HG03575 (cell line): ENCODE measurements at regions not wholly inside any gene's neighbourhood (a gene's known extent, or its start where the extent isn't known, plus 50 kb on each side); places are given as distances from the start of the nearest gene placed in this dataset.
"Not testable (repeated sequence)": the region's sequence is repeated elsewhere in the genome, so short reads cannot be mapped to it uniquely, and the experiment has no call there.

Experiments used
- ATAC-seq: cut with Tn5 transposase; IDR thresholded peaks from one replicate; pipeline ENCODE4 v1.9.1; 2021; ENCODE audit not compliant: unreplicated experiment, insufficient number of reproducible peaks, low FRiP score; ENCODE audit errors: extremely low read depth

DNA sequence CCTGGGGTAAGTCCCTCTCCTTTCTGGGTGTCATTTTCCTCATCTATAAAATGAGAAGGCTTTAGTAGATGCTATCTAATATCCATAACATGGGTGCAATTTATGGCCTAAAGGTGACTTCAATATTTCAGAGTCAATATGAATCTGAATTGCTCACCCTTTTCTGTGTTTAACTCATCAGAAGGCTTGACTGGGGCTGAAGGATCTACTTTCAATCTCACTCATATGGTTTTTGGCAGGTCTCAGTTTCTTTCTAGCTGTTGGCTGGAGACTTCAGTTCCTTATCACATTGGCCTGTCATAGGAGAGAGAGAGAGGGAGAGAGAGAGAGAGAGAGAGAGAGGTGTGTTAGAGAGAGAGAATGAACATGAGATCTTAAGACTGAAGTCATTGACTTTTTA, 343.7 kb upstream of the MEX3C start:
- no peak for ATAC-seq

DNA sequence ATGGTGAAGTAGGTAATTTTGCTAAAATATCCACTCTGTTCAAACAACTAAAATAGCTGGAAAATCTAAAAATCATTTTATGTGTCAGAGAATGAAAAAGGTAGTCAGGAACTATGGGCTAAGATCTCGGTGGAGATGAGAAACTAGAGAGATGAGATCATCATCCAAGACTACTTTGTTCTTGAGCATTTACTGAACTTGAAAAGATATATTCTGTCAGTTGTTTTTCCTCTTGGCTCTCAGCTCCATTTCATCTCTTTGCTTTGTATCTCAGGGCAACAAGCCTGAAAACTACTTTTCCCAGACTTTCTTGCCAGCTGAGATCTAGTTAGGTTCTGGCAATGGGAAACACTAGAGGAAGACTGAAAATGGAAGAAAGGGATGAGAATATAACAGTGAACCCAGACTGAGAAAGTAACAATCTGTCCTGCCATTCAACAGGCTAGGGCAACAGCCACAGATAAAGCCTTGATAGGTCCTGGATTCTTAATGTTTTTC, 346.2 kb upstream of the MEX3C start:
- ATAC-seq: no peak

DNA sequence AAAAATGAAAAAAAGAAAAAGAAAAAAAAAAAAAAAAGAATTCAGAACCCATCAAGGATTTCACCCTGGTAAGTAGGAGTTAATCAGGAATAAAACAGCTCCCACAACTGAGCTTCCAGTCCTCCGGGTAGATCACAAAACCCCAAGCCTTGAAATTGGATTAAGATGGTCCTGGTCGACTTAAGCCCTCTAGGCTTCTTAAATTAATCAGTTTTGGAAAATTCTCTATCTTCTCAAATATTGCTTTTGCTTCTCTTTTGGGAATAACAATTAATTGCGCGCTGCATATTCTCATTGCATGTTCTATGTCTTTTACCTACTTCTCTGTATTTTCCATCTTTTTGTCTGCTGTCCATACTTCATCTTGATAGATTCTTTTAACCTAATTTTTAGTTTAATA, 348.0 kb upstream of the MEX3C start:
- ATAC-seq: no peak

DNA sequence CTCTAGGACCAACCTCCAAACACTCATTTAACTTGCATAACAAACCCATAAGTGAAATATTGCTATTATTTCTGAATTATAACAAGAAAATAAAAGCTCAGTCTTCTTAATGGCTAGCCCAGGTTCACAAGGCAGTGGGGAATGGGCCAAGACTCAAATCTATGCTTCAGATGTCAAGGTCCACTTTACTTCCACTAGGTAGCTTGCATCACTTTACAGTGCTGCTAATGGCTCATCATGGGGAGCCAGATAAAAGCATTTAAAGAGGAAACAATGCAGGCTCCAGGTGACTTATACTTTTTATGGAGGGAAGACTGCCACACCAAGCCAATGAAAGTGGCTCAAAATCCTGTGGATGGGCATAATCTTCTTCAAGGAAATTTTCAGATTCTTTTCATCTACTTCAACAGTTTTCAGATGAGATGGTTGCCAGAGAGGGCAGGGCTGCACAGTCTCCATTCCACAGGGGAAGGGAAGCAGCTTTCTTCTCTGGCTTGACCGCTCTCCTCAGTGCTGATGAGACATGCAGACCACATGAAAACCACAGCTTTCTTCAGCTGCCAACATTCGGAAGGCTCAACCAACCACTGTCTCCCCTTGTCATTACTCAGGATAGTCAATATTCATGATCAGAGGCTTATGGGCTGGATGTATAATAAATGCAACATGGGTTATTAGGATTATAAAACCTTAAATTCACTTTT, 361.9 kb upstream of the MEX3C start:
- no peak for ATAC-seq

DNA sequence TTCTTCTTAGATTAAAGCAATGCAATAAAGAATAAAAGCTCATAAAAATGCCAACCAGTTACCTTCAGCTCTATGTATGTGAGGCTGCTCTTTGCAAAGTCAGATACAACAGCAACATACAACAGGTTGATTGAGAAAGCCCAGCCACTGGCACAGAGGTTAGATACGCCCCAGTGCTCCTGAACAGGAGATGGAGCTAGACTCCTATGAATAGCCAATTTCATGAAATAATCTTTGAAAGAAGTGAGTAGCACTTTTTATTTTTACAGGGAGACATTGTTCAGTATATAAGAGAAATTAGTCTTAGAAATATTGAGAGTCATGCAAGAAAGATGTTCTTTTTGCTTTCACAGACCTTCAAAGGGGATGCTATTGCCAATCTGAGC, 362.4 kb upstream of the MEX3C start:
- no peak for ATAC-seq

DNA sequence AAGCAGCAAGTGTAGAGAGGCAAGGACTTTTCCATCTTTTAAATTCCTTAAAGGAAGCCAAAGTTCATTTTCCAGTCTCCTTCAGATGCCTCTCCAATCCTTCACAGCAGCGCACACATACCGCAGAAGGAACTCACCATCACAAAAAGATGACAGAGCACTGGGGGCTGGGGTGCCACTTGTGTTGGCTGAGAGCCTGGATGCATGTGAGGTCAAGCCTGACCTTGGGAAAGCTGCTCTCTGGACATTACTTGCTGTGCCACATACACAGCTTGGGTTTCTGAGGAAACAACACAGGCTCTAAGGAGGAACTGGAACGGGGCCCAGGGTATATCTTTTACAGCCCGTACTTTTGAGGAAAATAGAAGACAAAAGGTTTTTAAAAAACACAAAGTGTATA, 364.3 kb upstream of the MEX3C start:
- no peak for ATAC-seq

DNA sequence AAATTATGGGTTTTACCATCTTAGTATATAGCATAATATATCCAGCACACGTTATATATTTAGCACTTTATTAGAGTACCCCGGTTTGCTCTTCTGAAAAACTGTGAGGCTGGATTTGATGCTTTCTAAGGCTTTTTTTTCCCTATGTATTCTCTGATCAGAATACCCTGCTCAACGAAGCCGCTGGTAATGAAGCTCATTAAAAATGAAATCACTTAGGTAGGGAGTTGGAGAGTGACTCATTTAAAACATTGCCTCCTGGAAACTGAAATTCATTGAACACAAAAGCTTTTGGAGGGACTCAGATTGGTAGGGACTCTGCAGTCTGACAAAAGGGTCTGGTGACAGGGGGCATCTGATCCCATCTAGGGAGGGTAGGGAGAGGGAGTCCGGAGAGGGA, 365.4 kb upstream of the MEX3C start:
- ATAC-seq: no peak

DNA sequence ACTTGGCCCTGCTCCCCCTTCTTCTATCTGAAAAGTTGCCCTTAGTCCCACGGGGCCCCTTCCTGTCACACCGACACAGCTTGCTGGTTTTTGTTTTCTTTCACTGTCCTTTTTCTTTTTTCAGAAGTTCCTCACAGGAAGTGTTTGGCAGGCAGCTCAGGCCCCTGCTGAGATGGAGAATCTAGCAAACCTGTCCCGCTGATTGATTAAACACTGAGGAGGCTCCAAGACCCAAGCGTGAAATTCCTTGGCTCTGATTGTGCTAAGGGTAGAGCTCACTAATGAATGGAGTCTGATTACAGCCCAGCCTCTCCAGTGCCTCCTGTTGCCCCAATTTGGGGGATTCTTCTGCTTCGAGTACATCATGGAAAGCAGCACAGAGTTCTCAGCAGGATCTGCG, 365.9 kb upstream of the MEX3C start:
- ATAC-seq: no peak

DNA sequence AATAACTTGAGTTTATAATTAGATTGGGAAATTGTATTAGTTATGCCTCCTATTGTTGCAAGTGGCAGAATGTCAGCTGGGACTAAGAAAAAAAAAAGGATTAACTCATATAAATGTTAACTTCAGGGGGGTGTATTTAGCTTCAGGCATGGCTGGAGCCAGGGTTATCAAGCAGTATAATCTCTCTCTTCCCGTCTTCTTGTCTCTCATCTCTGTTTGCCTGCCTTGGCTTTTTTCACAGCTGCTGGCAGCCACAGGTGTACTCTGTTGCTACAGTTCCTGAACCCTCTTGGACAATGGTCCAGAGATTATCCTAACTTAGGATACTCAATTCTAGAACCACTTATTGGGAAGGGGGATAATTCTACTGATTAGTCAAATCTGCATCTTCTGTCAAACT, 370.7 kb upstream of the MEX3C start:
- no peak for ATAC-seq

DNA sequence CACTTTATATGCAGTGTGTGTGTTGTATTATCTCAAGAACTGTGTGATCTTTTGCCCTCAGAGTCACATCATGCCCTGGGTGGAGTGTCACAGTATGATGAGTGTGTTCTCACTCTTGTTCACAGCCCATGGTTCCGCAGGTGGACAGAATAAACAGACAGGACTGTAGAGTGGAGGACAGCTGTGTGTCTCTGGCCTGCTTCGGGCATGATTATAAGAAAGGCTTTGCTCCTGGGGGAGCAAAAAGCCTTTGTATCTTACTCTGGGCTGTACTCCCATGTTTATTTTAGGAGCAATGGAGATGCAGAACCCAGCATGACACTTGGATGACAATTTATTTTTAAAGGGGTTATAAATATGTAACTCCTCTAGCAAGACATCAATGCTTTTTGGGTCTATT, 371.7 kb upstream of the MEX3C start:
- no peak for ATAC-seq

DNA sequence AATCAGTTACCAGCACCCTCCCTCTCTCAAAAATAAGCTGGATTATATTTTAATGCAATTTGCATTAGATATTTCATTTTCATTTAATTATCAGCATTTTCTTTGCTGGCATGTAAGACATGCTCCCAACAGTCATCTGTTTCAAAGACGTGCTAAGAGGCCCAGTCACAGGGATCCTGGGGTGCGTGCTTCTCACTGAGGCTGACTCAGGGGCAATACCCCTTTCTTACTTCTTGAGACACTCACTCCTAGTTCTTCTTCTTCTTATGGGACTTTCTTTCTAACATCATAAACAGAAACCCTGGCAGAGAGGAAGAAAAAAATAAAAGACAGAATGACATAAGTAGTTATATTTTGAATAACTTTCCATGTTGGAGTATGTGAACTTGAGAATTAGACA, 372.1 kb upstream of the MEX3C start:
- no peak for ATAC-seq

DNA sequence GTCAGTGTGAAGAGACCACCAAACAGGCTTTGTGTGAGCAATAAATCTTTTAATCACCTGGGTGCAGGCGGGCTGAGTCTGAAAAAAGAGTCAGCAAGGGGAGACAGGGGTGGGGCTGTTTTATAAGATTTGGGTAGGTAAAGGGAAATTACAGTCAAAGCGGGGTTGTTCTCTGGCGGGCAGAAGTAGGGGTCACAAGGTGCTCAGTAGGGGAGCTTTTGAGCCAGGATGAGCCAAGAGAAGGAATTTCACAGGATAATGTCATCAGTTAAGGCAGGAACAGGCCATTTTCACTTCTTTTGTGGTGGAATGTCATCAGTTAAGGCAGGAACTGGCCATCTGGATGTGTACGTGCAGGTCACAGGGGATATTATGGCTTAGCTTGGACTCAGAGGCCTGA, 372.6 kb upstream of the MEX3C start:
- ATAC-seq: not testable (repeated sequence)

DNA sequence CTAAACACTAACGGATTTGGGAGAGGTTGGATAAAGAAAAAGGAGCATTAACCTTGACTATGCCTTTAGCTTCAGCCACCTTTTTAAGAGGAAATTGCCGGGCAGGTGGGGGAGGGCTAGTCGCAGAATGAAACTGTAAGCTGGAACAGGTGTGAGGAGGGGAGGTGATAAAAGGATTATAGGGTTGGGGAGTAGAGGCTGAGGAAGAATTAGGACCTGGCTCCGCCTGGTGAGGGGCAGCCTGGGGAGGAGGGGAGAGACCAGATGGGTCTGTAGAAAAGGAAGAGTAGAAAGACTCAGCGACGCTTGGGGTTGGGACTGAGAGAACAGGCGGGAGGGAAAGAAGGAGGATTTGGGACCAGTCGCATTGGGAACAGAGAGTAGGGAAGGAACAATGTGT, 376.4 kb upstream of the MEX3C start:
- ATAC-seq: not testable (repeated sequence)

DNA sequence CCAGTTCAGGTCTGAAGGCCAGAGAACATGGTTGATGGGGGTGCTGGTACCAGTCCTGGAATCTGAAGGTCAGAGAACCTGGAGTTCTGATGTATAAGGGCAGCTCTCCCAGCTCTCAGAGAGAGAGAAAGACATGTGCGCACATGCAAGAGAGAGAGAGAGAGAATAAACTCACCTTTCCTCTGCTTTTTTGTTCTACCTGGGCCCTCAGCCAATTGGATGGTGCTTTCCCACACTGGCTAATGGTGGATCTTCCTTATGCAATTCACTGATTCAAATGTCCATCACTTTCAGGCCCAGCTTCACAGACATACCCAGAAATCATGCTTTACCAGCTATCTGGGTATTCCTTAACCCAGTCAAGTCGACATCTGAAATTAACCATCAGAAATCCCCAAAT, 377.7 kb upstream of the MEX3C start:
- no peak for ATAC-seq

DNA sequence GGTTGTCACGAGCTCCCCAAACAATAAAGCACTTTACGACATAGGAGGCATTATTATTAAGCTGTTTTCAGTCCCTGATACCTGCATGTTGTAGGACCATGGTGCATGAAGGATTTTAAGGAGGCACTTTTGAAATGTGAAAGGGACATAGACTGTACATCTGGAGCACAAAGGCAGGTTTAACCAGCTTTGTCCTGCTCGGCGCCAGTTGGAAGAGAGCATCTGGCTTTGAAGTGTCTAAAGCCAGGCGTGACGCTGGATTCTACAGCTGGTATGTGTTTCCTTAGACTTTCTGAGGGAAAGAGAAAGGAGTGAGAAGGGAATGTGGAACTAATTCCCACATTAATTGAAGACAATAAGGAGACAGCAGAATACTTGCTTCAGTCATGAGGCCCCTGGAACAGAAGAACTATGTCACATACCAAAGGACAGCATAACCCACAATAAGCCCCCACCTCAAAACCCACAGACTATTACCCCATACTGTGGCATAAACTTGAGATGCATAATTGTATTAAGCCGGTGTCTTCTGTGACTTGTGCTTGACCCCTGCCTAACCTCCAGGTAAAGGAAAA, 381.0 kb upstream of the MEX3C start:
- ATAC-seq: no peak

DNA sequence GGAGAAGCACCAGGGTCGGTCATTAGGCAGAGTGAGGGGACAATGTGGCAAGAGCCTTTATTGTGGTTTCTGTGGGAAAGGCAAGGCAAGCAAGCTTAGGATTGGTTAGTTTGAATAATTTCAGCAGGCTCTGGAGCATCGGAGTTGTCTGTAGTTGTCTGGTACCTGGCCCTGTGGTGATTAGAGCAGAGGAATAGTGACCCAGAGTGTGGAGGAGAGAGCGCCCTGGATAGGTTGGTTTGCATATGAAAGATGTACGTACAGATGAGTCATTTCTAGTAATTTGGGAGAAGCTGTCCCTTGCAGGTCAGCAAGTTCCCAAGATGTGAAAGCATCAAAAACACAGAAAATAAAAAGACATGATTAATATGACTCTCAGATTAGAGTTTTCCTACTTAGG, 383.1 kb upstream of the MEX3C start:
- ATAC-seq: no peak

DNA sequence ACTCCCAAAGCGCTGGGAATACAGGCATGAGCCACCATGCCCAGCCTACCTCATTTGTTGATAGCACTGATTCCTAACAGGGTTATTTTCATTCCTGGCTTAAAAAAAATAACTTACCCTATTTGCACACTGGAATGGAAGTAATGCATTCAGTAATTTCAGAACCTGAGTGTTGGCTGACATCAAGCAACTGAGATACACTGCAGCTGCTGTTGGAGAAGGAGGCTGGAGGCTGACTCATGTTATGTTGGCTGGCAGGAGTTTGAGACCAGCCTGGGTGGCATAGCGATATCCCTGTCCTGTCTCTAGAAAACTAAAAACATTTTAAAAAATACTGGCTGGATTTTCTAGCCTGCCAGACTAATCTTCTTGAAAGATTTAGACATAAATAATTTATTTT, 385.1 kb upstream of the MEX3C start:
- no peak for ATAC-seq

DNA sequence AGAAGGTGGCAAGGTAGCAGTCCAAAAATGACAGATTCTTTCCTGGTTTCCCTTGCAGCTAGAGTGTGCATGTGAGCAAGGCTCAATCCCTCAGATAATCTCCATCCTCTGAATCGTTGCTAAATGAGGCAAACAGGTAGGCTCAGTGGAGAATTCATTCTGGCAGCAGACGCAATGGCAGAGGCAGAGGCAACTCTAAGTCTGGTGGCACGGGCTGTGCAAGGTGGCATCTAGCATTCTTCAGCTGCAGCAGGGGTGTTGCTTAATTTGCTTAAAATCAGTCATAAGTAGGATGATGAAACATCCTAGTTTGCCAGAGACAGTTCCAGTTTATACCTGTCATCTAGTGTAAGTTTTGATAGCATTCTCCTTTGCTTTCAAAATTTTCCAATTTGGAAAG, 391.1 kb upstream of the MEX3C start:
- no peak for ATAC-seq

DNA sequence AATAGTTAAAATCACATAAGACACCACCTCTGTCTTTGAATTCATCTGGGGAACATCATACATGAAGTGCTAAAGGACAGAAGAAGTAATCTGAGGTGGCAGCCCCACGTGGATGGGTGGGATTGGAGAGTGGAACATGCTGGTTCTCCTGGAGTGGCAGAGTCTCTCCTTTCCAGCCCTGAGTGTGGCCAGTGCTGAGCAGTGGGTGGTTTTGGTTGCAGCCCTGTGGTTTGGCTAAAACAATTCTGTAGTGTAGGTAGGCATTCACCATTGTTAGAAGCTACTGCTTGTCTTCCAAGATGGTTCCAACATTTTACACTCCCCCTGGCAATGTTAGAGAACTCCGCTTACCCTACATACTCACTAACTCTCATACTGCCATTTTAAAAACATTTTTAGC, 396.4 kb upstream of the MEX3C start:
- ATAC-seq: no peak

DNA sequence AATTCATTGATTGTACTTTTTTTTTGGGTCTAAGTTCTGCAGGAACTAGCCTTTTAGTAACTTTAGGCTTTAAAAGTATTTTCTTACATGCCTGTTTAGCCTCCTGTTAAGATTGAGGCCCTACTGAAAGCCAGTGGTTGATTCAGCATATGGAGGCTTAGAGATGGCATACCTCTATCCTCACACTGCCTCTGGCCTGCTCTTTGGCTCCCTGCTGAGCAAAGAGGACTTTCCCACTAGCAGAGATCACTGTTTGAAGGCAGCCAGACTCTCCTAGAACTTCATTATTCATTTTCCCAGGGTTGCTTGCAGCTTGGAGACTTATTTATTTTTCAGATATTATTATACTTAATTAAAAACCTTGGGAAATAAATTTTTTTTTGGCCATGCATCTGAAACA, 405.6 kb upstream of the MEX3C start:
- ATAC-seq: no peak

DNA sequence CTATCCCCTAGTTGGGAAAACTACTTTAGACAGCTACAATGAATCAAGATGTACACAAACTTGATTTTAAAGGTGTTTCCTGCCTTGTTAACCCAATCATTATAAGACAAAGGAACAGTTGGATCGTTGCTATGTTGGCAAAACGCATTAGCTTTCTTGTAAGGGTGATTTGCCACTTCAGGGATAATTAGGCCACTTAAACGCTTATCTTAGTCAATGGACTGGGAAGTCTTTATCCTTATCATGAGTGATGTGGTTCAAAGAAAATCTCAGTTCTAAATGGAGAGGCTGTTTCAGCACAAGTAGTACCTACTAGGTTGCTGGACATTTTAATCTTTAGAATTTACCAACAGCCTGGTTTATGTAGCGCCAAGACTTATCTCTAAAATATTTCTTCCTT, 406.1 kb upstream of the MEX3C start:
- ATAC-seq: no peak
